ENCODE measurements at regions not wholly inside any gene's neighbourhood (a gene's known extent, or its start where the extent isn't known, plus 50 kb on each side); places are given as distances from the start of the nearest gene placed in this dataset.

- DNase-seq (ENCODE audit: low read depth) = peak; percentile 65
Observed at GRCh38 chr1:98203466-98203865, 282.6 kb upstream of the DPYD start.

GRCh38 chr1:98201666-98202081 is 280.8 kb upstream of the DPYD start:
- peak; percentile 61 for DNase-seq (ENCODE audit: low read depth)

- DNase-seq (ENCODE audit: low read depth) = no peak
Observed at GRCh38 chr1:98197356-98197755, 276.5 kb upstream of the DPYD start.

- DNase-seq (ENCODE audit: low read depth) = no peak
Observed at GRCh38 chr1:98196012-98196411, 275.2 kb upstream of the DPYD start.

- no peak for DNase-seq (ENCODE audit: low read depth)
Observed at GRCh38 chr1:98188774-98189173, 267.9 kb upstream of the DPYD start.

GRCh38 chr1:98184856-98185255 is 264.0 kb upstream of the DPYD start:
- DNase-seq (ENCODE audit: low read depth) = no peak

- no peak for DNase-seq (ENCODE audit: low read depth)
Observed at GRCh38 chr1:98181036-98181764, 260.4 kb upstream of the DPYD start.

GRCh38 chr1:98179151-98179773 is 258.4 kb upstream of the DPYD start:
- no peak for DNase-seq (ENCODE audit: low read depth)

GRCh38 chr1:98177751-98178150 is 256.9 kb upstream of the DPYD start:
- DNase-seq (ENCODE audit: low read depth) = no peak

- DNase-seq (ENCODE audit: low read depth) = no peak
Observed at GRCh38 chr1:98176936-98177335, 256.1 kb upstream of the DPYD start.

- no peak for DNase-seq (ENCODE audit: low read depth)
Observed at GRCh38 chr1:98176414-98176813, 255.6 kb upstream of the DPYD start.

GRCh38 chr1:98172578-98172977 is 251.7 kb upstream of the DPYD start:
- peak; percentile 13 for DNase-seq (ENCODE audit: low read depth)

- DNase-seq (ENCODE audit: low read depth) = no peak
Observed at GRCh38 chr1:98172022-98172421, 251.2 kb upstream of the DPYD start.

- DNase-seq (ENCODE audit: low read depth) = no peak
Observed at GRCh38 chr1:98164509-98164908, 243.7 kb upstream of the DPYD start.

GRCh38 chr1:98157524-98158313 is 236.9 kb upstream of the DPYD start:
- DNase-seq (ENCODE audit: low read depth) = peak; percentile 8

GRCh38 chr1:98147280-98147679 is 226.4 kb upstream of the DPYD start:
- no peak for DNase-seq (ENCODE audit: low read depth)

- DNase-seq (ENCODE audit: low read depth) = no peak
Observed at GRCh38 chr1:98145655-98146054, 224.8 kb upstream of the DPYD start.

- no peak for DNase-seq (ENCODE audit: low read depth)
Observed at GRCh38 chr1:98143403-98143802, 222.6 kb upstream of the DPYD start.

GRCh38 chr1:98133131-98133530 is 212.3 kb upstream of the DPYD start:
- no peak for DNase-seq (ENCODE audit: low read depth)

GRCh38 chr1:98130408-98130807 is 209.6 kb upstream of the DPYD start:
- DNase-seq (ENCODE audit: low read depth) = peak; percentile 24

GRCh38 chr1:98129491-98129890 is 208.7 kb upstream of the DPYD start:
- no peak for DNase-seq (ENCODE audit: low read depth)

- peak; percentile 46 for DNase-seq (ENCODE audit: low read depth)
Observed at GRCh38 chr1:98126740-98127139, 205.9 kb upstream of the DPYD start.

GRCh38 chr1:98121646-98122045 is 200.8 kb upstream of the DPYD start:
- DNase-seq (ENCODE audit: low read depth) = peak; percentile 13

Measured in ELR (cell line).